DMS114 treated with DMSO at 0.1 percent for 48 hours (cell line): ENCODE measurements at regions not wholly inside any gene's neighbourhood (a gene's known extent, or its start where the extent isn't known, plus 50 kb on each side); places are given as distances from the start of the nearest gene placed in this dataset.

ENCODE experiments used
- DNase-seq: peaks from one replicate; lab custom pipeline; 2025; ENCODE audit not compliant: unreplicated experiment; lab: John Stamatoyannopoulos, UW

DNA sequence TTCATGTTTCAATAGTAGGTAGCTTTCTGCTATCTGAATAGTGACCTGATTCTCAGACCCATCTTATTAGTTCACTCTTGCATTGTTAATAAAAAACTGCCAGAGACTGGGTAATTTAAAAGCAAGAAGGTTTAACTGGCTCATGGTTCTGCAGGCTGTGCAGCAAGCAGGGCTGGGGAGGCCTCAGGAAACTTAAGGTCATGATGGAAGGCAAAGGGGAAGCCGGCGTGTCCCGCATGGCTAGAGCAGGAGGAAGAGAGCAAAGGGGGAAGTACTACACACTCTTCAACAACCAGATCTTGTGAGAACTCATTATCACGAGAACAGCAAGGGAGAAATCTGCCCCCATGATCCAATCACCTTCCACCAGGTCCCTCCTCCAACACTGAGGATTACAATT, 185.2 kb upstream of the PITRM1 start:
- no peak for DNase-seq

DNA sequence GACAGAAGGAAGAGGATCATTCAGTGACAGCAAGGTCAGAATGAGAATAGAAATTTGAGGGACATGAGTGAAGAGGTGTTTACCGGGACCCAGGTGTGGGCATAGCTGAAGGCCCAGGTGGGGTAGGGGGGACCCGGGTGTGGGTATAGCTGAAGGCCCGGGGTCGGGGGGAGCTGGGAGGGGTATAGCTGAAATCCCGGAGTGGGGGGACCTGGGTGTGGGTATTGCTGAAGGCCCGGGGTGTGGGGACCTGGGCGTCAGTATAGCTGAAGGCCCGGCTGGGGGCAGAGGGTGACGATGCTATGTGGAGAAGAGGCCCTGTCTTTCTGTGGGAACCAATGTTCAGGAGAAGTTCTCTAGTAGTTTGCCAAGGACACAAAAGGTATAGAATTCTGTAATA, 183.0 kb upstream of the PITRM1 start:
- no peak for DNase-seq

DNA sequence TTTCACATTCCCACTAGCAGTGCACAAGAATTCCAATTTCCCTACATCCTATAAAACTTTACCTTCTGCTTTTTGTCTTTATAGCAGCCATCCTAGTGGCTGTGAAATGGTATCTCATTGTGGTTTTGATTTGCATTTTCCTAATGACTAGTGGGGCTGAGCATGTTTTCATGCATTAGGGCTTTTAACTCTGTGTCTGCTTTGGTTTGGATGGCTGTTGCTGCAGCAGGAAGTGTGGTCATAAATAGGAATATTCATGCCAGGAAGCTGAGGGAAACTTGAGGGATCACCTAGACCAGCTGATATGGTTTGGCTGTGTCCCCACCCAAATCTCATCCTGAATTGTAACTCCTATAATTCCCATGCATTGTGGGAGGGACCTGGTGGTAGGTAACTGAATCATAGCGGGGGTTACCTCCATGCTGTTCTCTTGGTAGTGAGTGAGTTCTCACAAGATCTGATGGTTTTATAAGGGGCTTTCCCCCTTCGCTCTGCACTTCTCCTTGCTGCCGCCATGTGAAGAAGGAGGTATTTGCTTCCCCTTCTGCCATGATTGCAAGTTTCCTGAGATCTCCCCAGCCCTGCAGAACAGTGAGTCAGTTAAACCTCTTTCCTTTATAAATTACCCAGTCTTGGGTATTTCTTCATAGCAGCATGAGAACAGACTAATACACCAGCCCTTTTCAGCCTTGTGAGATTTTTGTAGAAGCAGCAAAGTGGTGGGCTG, 181.8 kb upstream of the PITRM1 start:
- DNase-seq: no peak

DNA sequence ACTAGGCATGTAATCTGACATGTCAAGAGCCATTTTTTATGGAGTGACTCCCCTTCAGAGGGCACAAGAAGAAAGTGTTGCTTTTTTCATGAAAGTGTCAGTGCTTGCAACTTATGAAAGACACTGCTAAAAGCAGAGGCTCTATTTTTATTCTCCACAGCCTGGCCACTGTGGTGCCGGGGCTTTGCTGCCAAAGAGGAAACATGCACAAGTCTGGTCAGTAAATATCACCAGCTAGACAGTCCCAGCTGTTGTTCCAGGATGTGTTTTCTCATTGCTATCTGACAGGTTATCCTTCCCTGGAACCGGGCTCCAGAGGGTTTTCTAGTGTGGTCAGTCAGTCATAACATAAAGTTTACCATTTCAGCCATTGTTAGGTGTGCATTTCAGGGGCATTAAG, 180.7 kb upstream of the PITRM1 start:
- DNase-seq: no peak

DNA sequence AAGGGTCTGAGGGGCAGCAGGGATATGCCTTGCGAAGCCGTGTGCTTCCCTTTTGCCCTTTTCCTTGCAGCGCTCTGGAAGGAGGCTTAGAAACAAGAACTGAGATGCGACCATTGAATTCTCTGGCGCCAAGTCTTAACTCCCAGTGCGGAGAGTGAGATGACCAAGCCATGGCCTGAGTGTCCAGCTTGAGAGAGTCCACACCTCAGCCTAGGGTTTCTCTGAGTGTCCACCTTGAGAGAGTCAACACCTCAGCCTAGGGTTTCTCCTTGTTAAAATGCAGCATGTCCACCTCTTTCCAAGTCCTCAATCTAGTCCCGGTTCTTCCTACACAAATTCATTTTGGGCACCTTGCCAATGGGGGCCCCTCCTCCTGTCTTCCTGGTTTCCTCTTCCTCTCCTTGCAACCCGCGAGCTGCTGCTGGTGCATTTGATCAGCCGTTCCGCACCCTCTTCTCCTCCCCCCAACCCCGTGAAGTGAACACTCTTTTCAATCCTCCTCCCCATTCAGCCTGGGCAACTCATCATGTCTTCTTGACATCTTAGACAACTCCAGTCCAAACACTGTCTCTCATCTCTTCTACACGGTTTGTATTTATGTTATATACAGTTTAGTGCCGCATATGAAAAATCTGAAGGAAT, 178.2 kb upstream of the PITRM1 start:
- no peak for DNase-seq

DNA sequence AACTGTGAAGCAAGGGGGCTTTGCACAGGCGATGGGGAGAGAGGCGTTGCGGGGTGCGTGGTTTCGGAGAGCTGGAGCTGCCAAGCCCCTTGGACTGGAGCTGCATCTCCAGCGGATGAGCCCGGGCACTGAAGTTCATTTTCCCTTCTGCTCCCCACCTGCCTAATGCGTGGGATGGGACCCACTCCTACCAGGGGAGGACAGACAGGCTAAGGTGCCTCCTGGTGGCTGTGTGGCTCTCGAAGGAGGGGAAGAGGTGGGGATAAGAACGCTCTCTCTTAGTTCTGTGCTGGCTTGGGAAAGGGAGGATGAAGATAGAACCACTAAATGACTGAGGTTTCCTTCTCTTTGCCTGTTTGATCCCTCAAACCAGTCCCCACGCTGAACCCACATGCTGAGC, 177.6 kb upstream of the PITRM1 start:
- no peak for DNase-seq

DNA sequence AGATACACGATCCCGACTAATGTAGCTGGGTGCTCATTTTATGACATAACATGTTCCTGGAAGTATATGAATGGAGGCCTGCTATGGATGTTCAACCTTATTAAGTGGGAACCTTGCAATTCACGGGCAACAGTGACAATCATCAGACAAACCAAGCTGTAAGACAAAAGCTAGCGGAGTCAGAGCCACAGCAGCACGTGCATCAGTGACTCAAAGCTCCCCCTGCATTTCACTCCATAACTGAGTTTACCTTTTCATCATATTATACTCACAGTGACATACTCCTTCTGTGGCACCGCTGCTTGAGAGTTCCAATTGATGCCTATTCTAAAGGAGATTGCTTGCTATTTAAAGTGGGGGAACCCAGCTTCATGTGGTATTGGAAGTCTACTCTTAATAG, 176.0 kb upstream of the PITRM1 start:
- no peak for DNase-seq

DNA sequence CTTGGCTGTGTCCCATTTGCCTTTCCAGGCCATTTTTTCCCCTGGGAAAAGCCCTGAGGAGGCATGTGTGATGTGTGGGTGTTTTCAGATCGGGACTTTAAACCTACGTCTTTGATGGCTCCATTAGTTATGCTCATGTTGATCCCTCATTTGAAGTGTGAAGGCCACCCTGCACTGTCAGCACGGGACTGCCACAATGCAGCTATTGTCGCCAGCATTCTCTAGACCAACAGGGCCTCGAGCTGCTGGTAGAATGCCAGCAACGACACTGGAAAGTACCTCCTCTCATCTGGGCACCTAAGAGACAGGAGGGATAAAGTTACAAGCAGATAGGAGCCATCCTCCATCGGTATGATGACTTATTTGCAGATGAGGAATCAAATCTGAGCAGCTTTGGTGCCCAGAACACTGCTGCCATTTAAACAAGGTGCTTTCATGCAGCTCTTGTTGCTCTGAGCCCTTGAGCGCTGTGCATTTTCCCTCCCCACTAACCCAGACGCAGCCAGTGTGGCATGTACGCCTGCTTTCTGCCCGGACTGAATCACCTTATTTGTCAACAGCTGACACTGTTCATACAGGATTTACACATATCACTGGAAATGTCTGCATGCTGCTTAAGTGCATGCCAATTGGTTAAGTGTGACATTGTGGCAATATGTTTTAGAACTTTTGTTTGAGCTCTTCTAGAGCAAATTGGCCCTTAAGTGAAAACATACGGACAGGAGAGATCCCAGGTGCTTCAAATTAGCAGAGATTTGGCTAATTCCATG, 175.0 kb upstream of the PITRM1 start:
- DNase-seq: no peak

DNA sequence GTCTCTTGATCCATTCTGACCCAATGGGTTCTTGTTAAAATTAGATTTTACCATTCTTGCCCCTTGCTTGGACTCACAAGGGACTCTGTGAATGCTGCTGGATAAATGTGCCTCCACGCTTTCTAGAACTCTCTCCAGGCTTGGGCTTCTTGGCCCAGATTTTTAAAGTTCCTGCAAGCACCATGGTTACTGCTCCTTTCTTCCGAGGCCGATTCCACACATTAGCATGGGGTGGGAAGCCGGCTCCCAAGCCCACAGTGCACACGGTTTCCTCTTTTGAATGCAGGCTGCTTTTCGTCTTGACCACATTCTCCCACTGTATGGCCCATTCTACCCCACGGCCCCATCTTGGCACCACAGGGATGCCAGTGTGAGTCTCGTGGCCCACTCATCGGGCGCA, 174.3 kb upstream of the PITRM1 start:
- no peak for DNase-seq

DNA sequence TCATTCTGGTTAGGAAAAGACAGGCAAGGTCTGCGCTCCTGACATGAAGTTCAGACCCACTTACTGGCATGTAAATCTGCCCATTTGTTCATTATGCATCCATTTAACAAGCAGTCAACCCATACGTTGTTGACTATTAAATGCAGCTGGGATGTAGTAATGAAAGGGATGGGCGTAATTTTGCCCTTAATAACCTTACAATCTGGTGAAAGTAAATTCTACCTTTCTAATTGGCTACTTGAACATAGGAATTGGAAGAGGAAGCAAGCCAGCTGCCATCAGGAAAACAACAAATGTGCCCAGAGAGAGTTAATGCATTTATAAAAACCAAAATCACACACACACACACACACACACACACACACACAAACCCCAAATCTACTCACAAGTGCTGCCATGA, 170.2 kb upstream of the PITRM1 start:
- no peak for DNase-seq

DNA sequence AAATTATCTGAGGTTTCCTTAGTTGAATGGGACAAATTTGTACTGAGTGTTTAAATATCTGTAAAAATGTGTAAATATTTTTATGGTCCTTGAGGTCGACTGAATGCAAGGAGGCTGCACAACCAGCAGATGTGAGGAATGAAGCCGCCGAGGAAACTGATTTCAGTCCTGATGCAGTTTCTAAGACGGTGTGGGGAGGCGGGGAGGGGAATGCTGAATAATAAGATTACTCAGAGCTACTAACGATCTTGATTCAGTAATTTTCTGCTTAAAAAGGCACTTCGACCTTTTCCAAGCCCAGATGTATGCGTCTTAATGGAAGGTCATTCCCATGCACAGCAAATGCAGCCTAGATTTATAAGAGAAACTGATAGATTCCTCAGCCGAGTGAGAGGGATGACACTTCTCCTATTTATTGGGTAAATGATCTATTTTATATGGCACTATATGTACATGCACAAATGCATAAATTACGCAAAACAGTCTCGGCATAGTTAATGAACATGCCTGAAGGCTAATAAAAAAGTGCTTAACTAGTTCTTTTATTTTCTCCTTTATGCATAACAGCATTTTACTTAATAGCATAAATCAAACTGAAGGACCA, 167.6 kb upstream of the PITRM1 start:
- DNase-seq: no peak

DNA sequence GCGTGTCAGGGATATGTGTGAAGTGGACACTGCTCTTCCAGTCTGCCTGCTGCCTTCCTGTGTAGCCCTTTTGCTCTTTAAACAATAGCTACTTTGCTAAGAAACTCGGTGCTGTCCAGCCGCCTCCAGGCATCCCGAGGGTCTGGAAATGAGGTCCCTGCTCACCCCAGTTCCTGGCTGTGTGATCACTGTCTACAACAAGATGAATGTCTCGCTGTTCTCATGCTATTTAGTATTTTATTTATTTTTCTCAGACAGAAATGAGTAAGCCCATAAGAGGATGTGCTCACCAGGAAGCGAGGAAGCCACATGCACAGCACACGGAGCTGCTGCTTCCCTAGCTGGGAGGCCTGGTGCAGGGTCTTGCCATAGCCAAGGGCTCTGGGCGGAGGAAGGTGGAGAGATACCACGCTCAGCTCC, 167.0 kb upstream of the PITRM1 start:
- DNase-seq: no peak

DNA sequence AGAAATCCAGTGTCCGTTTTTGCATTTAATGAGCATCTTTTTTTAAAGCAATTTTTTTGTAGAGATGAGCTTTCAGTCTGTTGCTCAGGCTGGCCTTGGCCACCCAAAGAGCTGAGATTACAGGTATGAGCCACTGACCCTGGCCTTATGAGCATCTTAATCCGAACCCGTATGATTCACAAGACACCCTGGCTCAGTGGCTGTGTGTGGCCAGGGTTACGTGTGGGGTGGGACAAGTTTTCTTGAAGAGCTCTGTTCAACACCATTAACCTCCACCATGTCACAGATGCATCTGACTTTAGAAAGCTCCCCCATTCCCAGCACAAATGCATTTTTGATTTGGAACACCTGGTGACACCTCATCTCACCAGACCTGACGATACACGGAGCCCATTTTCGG, 166.5 kb upstream of the PITRM1 start:
- DNase-seq: no peak

DNA sequence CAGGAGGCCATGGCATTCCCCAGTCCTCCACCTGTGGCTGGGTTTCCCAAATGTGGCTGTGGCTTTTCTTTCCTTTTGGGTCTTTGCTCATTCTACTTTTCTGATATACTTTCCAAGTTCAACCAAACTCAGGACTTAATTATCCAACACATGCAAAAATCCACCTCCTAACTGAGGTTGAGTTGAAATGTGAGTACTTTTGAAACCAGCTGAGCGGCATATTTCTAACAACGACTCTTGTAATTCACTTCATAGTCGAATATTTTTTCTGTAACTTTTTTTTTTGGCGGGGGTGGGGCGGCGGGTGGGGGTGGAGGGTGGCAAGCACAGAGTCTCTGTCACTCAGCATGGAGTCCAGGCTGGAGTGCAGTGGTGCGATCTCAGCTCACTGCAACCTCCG, 165.2 kb upstream of the PITRM1 start:
- no peak for DNase-seq

DNA sequence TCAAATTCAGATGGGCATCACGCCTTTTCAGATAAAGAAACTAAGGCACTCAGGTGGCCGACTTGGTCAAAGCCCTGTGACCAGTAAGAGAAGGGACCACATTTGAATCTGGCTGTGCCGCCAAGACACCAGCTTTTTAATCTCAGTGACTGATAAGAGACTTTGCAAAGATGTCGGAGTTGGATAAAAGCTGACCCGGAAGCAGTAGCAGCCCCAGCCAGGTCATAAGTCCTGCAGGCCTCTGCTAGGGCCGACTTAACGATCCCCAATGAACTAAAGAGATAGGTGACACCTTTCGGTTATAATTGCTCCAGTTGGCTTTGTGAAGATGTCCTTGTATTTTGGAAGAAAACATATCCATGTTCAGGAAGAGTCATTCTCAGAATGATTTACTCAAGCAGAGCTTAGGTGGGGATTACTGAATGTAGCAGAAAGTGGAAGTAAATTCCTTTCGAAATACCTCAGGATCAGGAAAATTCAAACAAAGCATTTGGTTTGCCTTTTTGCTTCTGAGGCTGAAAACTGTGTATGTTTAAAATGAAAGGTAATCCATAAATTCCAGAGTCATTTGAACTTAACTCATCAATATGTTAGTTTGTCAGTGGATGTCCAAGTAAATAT, 164.2 kb upstream of the PITRM1 start:
- no peak for DNase-seq

DNA sequence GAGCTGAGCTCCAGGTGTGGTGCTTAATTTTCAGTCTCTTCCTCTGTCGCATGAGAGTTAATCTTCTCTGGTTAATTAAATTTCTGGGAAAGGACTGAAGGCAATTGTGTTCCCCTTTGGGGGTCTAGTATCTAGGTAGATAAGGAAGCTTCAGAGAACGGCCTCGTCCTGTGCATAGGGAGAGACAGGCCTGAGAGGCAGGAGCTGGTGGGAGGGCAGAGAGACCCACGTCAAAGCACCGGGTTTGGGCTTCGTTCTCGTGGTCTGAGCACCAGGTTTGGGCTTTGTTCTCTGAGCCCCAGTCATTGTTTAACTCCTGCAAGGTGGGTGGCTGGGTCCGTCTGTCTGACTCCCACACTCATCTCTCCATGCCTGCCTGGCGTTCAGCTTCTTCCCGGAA, 160.8 kb upstream of the PITRM1 start:
- no peak for DNase-seq

DNA sequence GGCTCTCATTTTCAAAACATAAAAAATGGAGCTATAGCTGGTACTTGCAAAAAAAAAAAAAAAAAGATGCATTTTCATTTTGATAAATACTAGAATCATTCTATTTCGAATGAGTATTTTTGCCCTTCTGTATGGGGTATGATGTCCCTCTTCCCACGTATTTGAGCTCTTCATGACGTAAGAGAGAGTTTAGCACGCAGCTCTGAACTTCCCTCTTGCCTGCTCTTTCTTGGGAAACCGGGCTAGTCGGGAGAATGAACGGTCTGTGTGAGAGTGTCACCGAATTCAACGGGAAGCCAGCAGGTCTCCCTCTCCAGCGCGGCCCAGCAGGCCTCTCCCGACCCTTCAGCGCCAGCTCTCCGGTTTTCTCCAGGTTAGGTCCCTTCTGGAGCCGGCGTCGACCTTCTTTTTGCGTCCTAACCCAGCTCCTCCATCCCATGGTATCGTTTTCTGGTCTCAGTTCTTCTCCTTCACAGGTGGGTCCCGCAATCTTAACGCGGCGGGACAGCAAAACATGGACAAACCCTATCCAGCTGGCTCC, 159.2 kb upstream of the PITRM1 start:
- no peak for DNase-seq

DNA sequence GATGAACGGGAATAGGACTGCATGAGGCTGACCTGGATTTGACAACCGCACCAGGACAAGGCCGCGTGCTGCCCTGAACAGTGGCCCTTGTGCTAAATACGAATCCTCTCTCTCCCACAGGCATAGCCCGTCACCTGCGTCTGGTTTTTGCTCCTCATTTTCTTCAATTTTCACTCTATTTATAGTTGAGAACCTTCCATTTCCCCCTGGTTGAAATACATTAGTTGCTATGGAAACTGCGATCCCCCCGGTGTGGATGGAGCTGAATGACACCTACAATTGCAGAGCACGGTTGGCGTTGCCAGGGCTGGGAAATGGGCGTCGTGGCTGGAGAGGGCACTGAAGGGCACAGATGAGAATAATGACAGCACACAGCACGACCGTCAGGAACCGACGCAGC, 158.6 kb upstream of the PITRM1 start:
- no peak for DNase-seq

DNA sequence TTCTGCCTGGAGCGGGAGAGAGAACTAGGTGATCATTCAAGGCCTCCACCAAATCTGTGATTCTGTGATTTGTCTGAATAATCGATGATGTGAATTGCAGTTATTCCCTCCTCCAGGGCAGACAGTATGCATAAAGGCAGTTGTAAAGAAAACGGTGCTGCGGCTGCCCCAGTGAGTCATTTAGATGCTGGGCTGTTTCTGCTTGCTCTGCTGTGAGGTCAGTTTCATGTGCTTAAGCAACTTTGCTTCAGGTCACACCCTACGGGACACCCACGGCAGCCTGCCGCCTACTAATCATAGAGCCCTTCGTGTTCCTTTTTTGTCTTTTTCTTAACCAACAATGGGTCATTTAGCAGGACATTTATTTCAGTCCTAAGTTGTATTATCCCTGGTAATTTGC, 158.1 kb upstream of the PITRM1 start:
- DNase-seq: no peak

DNA sequence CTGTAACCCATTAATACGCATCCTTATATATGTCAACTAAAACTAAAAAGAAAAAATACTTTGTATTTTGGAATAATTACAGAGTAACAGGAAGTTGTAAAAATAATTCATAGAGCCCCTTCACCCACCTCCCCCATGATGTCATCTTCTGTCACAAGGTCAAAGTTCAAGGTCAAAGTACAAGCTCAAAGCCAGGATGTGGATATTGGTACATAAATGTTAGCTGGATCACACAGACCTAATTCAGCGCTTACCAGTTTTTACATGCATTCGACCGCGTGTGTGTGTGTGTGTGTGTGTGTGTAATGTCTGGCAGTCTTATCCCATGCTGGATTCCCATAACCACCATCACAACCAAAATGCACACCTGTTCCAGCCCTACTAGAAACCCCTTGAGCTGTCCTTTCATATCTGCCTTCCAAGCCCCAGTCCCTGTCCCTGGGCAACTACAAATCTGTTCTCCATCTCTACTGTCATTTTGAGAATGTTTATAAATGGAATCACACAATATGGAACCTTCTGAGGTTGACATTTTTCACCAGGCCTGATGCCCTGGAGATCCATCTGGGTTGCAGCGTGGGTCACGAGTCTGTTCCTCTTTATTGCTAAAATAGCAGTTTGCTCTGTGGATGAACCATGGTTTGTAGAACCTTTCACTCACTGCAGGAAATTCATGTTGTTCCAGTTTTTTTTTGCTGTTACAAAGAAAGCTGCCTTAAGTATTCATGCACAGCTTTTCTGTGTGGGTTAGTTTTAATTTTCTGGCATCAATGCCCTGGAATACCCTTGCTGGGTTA, 153.6 kb upstream of the PITRM1 start:
- no peak for DNase-seq
